ENCODE measurements at regions not wholly inside any gene's neighbourhood (a gene's known extent, or its start where the extent isn't known, plus 50 kb on each side); places are given as distances from the start of the nearest gene placed in this dataset.

GRCh38 chrX:10983526-10983925 lies 127.6 kb upstream of the HCCS start:
- FAIRE-seq (no peak), DNase-seq (ENCODE audit: low read depth, low spot score) (no peak)
- no peak for TF ChIP-seq CTCF (IDR thresholded peaks at IDR 0.05; ENCODE audit: extremely low read depth in 1 of 2, insufficient read depth in 1 of 2, low read depth in 1 of 2, low read length in 2 of 2)
- TF ChIP-seq MYC (IDR thresholded peaks at IDR 0.05; ENCODE audit: low read depth, low read length), result no peak
- TF ChIP-seq JUN (IDR thresholded peaks at IDR 0.05; ENCODE audit: borderline replicate concordance, insufficient read depth, insufficient read length, low read depth), result no peak
- no peak for TF ChIP-seq POLR2A (IDR thresholded peaks at IDR 0.05; ENCODE audit: low read depth, low read length)
- no peak for TF ChIP-seq POLR2AphosphoS5 (IDR thresholded peaks at IDR 0.05; ENCODE audit: insufficient read depth, low read depth, low read length)
- TF ChIP-seq FOS (IDR thresholded peaks at IDR 0.05; ENCODE audit: borderline replicate concordance, insufficient read depth, low read length), result no peak
- no peak for TF ChIP-seq GATA2 (IDR thresholded peaks at IDR 0.05; ENCODE audit: insufficient read depth, insufficient read length, low read depth, low read length)
- no peak for TF ChIP-seq EZH2 (IDR thresholded peaks at IDR 0.05; ENCODE audit: borderline replicate concordance, low read depth, low read length, severe bottlenecking)
- no peak for TF ChIP-seq MAX (IDR thresholded peaks at IDR 0.05; ENCODE audit: insufficient read depth, insufficient read length)
- Histone ChIP-seq H4K20me1 (replicated peaks; ENCODE audit: control insufficient read depth, extremely low read depth, insufficient read depth, low read length) (no peaks in the 10 kb centered on the region), H2AFZ (ENCODE audit: low read depth, low read length) (no peak overlapping the region), H3K4me3 (replicated peaks in 1 of 3; ENCODE audit: insufficient read depth in 1 of 3, low read depth in 1 of 3, low read length in 3 of 3) (no peak overlapping the region), H3K9ac (replicated peaks; ENCODE audit: extremely low read depth, insufficient read depth, low read length) (no peak overlapping the region), H3K79me2 (ENCODE audit: control insufficient read depth, insufficient read depth, low read length) (no peaks in the 10 kb centered on the region), H3K9me3 (replicated peaks; ENCODE audit: control insufficient read depth, insufficient read depth, low read length) (no peaks in the 10 kb centered on the region), H3K27me3 (ENCODE audit: control insufficient read depth in 2 of 2, insufficient read depth in 2 of 2, low read length in 2 of 2) (no peaks in the 10 kb centered on the region), H3K4me1 (ENCODE audit: control insufficient read depth, extremely low read depth, insufficient read depth, low read length) (no peaks in the 10 kb centered on the region), H3K9me1 (replicated peaks; ENCODE audit: control insufficient read depth, extremely low read depth, insufficient read depth, low read length) (no peaks in the 10 kb centered on the region), H3K4me2 (ENCODE audit: insufficient read depth, low read length) (no peak overlapping the region), H3K36me3 (ENCODE audit: control insufficient read depth in 2 of 2, extremely low read depth in 1 of 2, insufficient read depth in 2 of 2, low read length in 2 of 2) (no peaks in the 10 kb centered on the region), H3K27ac (ENCODE audit: insufficient read depth, low read depth, low read length) (no peak overlapping the region)
- CTCF ChIA-PET, result no interaction called here
- dilution Hi-C loops (cut with MboI; ENCODE audit: extremely low pct_ligation_motif_present, low sequenced_read_pairs) (no loop called here), intact Hi-C loops (cut with micrococcal nuclease) (no loop called here)
- no TSS peak for BruUV-seq (replicated peaks)
- POLR2A ChIA-PET, result no interaction called here

Measured in endothelial cell of umbilical vein (primary cell).